ENCODE measurements at regions not wholly inside any gene's neighbourhood (a gene's known extent, or its start where the extent isn't known, plus 50 kb on each side); places are given as distances from the start of the nearest gene placed in this dataset.

DNA sequence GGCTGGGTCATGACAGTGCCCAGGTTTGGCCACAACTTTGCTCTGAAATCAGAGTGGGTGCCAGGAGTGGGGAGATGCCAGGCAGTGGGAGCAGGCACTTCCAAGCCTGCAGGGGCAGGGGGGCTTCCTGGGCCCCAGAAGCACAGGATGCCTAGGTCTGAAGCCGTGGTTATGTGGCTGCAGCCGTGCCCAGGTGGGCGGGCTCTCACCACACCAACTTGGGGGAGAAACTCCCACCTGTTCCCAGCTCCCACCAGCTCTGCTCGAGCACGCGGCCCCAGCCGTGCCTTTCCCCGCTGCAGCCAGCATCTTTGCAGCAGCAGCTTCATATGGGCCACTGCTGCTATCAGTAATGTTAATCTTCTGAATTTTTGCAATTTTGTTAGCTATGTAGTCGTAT lies 331.4 kb downstream of the USP25 start:
- H3K9me3 ChIP-seq, result no peaks in the 10 kb centered on the region
- intact Hi-C loops (cut with DNase I; ENCODE audit: low total_unique reads), result no loop called here
- H3K4me3 ChIP-seq, result no peak overlapping the region
- no peak overlapping the region for H3K27ac ChIP-seq
- in situ Hi-C loops (cut with MboI; ENCODE audit: low sequenced_read_pairs in 4 of 4), result no loop called here
- DNase-seq (no peak), ATAC-seq (no peak)
- H3K4me1 ChIP-seq, result no peaks in the 10 kb centered on the region
- H3K36me3 ChIP-seq, result no peaks in the 10 kb centered on the region
- no peaks in the 10 kb centered on the region for H3K27me3 ChIP-seq
- TF ChIP-seq, protein P1, sequence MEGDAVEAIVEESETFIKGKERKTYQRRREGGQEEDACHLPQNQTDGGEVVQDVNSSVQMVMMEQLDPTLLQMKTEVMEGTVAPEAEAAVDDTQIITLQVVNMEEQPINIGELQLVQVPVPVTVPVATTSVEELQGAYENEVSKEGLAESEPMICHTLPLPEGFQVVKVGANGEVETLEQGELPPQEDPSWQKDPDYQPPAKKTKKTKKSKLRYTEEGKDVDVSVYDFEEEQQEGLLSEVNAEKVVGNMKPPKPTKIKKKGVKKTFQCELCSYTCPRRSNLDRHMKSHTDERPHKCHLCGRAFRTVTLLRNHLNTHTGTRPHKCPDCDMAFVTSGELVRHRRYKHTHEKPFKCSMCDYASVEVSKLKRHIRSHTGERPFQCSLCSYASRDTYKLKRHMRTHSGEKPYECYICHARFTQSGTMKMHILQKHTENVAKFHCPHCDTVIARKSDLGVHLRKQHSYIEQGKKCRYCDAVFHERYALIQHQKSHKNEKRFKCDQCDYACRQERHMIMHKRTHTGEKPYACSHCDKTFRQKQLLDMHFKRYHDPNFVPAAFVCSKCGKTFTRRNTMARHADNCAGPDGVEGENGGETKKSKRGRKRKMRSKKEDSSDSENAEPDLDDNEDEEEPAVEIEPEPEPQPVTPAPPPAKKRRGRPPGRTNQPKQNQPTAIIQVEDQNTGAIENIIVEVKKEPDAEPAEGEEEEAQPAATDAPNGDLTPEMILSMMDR (IDR thresholded peaks at IDR 0.05 in 4 of 5, conservative IDR thresholded peaks at IDR 0.05 in 1 of 5), result no peak

DNA sequence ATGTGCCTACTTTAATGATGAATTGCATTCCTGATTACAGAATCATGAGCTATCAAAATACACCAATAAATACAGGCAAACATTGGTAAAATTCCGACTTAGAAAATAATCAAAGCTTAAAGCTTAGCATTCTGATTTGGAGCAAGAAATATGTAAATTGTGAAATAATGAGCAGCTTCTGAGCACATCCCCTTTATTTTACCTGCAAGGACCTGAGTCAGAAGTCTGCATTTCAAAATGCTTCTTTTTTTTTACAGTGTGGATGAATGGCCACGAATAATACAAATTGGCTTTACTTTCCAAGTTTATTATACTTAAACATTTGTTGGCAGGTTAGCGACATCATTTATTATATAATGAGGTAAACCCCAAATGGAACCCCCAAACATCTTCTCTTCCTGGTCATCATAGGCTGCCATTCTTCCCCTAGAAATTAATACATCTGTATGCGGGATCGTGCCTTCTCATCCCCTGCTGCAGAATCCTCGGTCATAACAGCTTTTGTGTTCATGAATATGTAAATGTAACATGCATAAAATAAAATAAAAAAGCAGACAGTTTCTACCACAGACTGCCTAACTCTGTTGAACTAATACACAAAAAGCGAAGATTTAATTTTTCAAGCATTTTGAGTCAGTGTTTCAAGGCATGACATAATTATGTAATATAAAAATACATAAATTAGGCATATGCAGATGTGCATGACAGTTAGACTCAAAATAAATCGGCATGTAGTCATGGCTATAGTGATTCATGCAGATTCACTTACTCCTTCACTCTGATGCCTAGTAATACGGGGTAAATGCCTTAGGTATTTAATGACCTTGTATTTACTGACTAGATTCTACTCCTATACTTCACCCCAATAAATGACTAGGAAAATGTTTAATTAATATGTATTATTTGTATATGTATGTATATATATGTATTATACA lies 339.7 kb downstream of the USP25 start:
- intact Hi-C loops (cut with DNase I; ENCODE audit: low total_unique reads) (no loop called here), in situ Hi-C loops (cut with MboI; ENCODE audit: low sequenced_read_pairs in 4 of 4) (no loop called here)
- Histone ChIP-seq H3K36me3 (no peaks in the 10 kb centered on the region), H3K4me1 (peaks cover 5 to 8% of the 10 kb centered on the region in 2 donors), H3K4me3 (peak overlapping the region in 3 of 4 donors; percentile 36 to 56 (median 50)), H3K9me3 (no peaks in the 10 kb centered on the region), H3K27ac (no peak overlapping the region), H3K27me3 (no peaks in the 10 kb centered on the region)
- ATAC-seq (no peak), DNase-seq (no peak)
- TF ChIP-seq, protein P1 (IDR thresholded peaks at IDR 0.05 in 4 of 5, conservative IDR thresholded peaks at IDR 0.05 in 1 of 5), result no peak

DNA sequence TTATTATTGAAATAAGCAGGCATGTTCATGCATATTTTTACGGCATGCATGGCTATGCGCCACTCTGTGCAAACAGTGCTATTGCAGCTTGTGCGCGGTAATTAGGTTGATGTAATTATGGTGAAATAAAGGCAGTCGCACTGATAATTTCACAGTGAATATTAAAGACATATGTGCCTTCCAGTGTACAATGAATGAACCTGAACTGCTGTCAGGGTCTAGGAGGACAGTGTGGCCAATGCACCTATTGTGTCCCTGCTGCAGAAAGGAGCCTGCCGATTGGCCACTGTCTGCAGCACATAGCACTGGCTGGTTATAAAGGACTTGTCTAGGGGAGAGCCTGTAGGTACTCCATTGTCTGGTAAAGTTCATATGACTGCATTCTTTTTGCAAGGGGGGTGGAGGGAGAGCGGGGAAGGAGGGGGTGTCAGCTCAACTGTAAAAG lies 340.4 kb downstream of the USP25 start:
- Histone ChIP-seq H3K27ac (no peak overlapping the region), H3K4me3 (peak overlapping the region; percentile 36 to 56 (median 51)), H3K27me3 (no peaks in the 10 kb centered on the region), H3K4me1 (peaks cover 5 to 8% of the 10 kb centered on the region in 2 donors), H3K9me3 (no peaks in the 10 kb centered on the region), H3K36me3 (no peaks in the 10 kb centered on the region)
- in situ Hi-C loops (cut with MboI; ENCODE audit: low sequenced_read_pairs in 4 of 4) (no loop called here), intact Hi-C loops (cut with DNase I; ENCODE audit: low total_unique reads) (no loop called here)
- DNase-seq (no peak), ATAC-seq (peak in 1 of 2 donors; percentile 26)
- TF ChIP-seq, protein P1 (IDR thresholded peaks at IDR 0.05 in 4 of 5, conservative IDR thresholded peaks at IDR 0.05 in 1 of 5), result no peak
- TF ChIP-seq POLR2A (IDR thresholded peaks at IDR 0.05), result no peak

DNA sequence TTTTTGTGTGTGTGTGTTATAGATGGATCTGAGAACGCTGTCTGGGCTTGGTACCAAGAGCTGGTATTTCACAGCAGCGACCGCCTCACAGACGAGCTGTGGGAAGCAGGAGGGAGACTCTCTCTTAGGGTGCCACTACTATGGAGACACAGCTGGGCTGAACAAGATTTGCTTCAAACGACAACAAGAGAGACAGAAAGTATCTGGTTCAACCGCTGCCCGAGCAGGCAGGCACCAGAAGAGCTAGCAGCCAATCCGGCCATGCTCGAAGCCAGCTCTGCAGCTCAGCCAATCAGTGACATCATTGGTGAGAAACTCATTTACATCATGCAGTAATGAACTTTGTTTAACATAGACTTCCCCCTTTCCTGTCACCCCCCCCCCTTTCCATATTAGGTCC lies 341.3 kb downstream of the USP25 start:
- ATAC-seq (peak in 1 of 2 donors; percentile 49), DNase-seq (no peak)
- Histone ChIP-seq H3K4me1 (peaks cover 5 to 8% of the 10 kb centered on the region in 2 donors), H3K36me3 (no peaks in the 10 kb centered on the region), H3K27me3 (no peaks in the 10 kb centered on the region), H3K27ac (no peak overlapping the region), H3K9me3 (no peaks in the 10 kb centered on the region), H3K4me3 (peak overlapping the region; percentile 36 to 56 (median 51))
- intact Hi-C loops (cut with DNase I; ENCODE audit: low total_unique reads) (loop anchor here (1.0 kb wide), 1 partner anchor 19 kb away; no protein-coding TSS in a partner anchor), in situ Hi-C loops (cut with MboI; ENCODE audit: low sequenced_read_pairs in 4 of 4) (no loop called here)
- no peak for TF ChIP-seq POLR2A (IDR thresholded peaks at IDR 0.05)
- TF ChIP-seq, protein P1 (IDR thresholded peaks at IDR 0.05 in 4 of 5, conservative IDR thresholded peaks at IDR 0.05 in 1 of 5), result no peak

All from gastrocnemius medialis (tissue), 4 donors.